Chondrocyte (in vitro differentiated cells): ENCODE measurements at regions not wholly inside any gene's neighbourhood (a gene's known extent, or its start where the extent isn't known, plus 50 kb on each side); places are given as distances from the start of the nearest gene placed in this dataset.
"Not testable (repeated sequence)": the region's sequence is repeated elsewhere in the genome, so short reads cannot be mapped to it uniquely, and the experiment has no call there.

Source experiments
- DNase-seq: peaks from one replicate; pipeline ENCODE4 v3.0.0; 2021; ENCODE audit warnings: mixed read lengths, low spot score
- H3K27ac Mint-ChIP-seq: one replicate; pipeline ENCODE4 v1.8.0; 2021; ENCODE audit warnings: mild to moderate bottlenecking, moderate library complexity, mixed read lengths; ENCODE audit not compliant: unreplicated experiment
- H3K27me3 Mint-ChIP-seq: 2 replicates; pipeline ENCODE4 v1.8.0; 2021; ENCODE audit warnings: low read depth, mixed read lengths
- H3K36me3 Mint-ChIP-seq: 2 replicates; pipeline ENCODE4 v1.8.0; 2021; ENCODE audit warnings: low read depth, mixed read lengths
- H3K4me1 Mint-ChIP-seq: 2 replicates; pipeline ENCODE4 v1.8.0; 2021; ENCODE audit warnings: low read depth, mild to moderate bottlenecking, mixed read lengths
- H3K4me3 Mint-ChIP-seq: one replicate; pipeline ENCODE4 v1.8.0; 2021; ENCODE audit warnings: mild to moderate bottlenecking, moderate library complexity, mixed read lengths; ENCODE audit not compliant: unreplicated experiment
- H3K9me3 Mint-ChIP-seq: 2 replicates; pipeline ENCODE4 v1.8.0; 2021; ENCODE audit warnings: low read depth, mixed read lengths
- CTCF ChIP-seq: fragments of 200-600 bp; sonication (generic); IDR thresholded peaks from 2 replicates; pipeline ENCODE4 v1.5.0; 2021; ENCODE audit warnings: antibody characterized with exemption, mild to moderate bottlenecking, moderate library complexity

- Mint-ChIP-seq H3K4me3 (no peak overlapping the region), H3K27me3 (no peaks in the 10 kb centered on the region), H3K27ac (no peak overlapping the region), H3K9me3 (peaks cover 25% of the 10 kb centered on the region), H3K4me1 (no peaks in the 10 kb centered on the region), H3K36me3 (no peaks in the 10 kb centered on the region)
- TF ChIP-seq CTCF, result peak; percentile 46
- DNase-seq, result no peak
These were observed 470.6 kb downstream of the PRDM9 start for GRCh38 chr5:23977997-23978396.

DNA sequence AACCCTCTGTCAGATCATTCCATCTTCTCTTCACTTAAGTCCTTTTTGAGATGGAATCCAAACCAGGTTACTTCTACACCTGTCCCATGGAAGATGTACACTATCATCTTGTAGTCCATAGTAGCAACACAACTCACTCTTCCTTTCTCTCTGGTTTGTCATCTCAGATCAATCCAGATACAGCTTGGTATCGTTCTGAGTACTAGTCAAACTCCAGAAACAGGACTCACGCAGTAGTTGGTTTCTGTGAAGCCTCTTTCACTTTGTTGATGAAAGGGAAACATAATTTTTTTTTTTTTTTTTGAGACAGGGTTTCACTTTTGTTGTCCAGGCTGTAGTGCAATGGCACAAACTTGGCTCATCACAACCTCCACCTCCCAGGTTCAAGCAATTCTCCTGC lies 484.0 kb downstream of the PRDM9 start:
- H3K27ac Mint-ChIP-seq, result no peak overlapping the region
- no peaks in the 10 kb centered on the region for H3K36me3 Mint-ChIP-seq
- H3K9me3 Mint-ChIP-seq, result no peaks in the 10 kb centered on the region
- no peak overlapping the region for H3K4me3 Mint-ChIP-seq
- no peak for DNase-seq
- TF ChIP-seq CTCF, result no peak
- H3K27me3 Mint-ChIP-seq, result no peaks in the 10 kb centered on the region
- H3K4me1 Mint-ChIP-seq, result no peaks in the 10 kb centered on the region

- H3K36me3 Mint-ChIP-seq, result no peaks in the 10 kb centered on the region
- no peak overlapping the region for H3K4me3 Mint-ChIP-seq
- H3K4me1 Mint-ChIP-seq, result no peaks in the 10 kb centered on the region
These were observed 487.4 kb downstream of the PRDM9 start for GRCh38 chr5:23994581-23995370.

DNA sequence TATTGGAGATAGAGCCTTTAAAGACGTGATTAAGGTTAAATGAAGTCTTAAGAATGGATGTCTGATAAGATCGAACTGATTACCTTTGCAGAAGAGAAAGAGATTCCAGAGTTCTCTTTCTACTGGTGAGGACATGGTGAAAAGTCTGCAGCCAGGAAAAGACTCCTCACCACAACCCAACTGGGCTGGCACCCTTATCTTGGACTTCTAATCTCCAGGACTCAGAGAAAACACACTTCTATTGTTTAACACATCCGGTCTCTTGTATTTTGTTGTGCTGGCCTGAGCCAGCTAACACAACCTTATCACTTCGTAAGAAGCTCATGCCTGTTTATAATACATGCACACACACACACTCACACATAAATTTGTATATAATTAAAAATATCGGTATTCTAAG lies 489.1 kb downstream of the PRDM9 start:
- TF ChIP-seq CTCF, result no peak
- no peaks in the 10 kb centered on the region for H3K4me1 Mint-ChIP-seq
- H3K36me3 Mint-ChIP-seq, result no peaks in the 10 kb centered on the region
- no peaks in the 10 kb centered on the region for H3K9me3 Mint-ChIP-seq
- H3K27ac Mint-ChIP-seq, result no peak overlapping the region
- no peak for DNase-seq
- no peak overlapping the region for H3K4me3 Mint-ChIP-seq
- H3K27me3 Mint-ChIP-seq, result no peaks in the 10 kb centered on the region

More at GRCh38 chr5:23994581-23995370, 487.4 kb downstream of the PRDM9 start:
- Mint-ChIP-seq H3K27ac (no peak overlapping the region), H3K9me3 (no peaks in the 10 kb centered on the region), H3K27me3 (no peaks in the 10 kb centered on the region)
- no peak for DNase-seq
- peak; percentile 47 for TF ChIP-seq CTCF

- Mint-ChIP-seq H3K27ac (no peak overlapping the region), H3K36me3 (no peaks in the 10 kb centered on the region), H3K9me3 (peaks cover 20% of the 10 kb centered on the region), H3K4me1 (no peaks in the 10 kb centered on the region), H3K27me3 (no peaks in the 10 kb centered on the region), H3K4me3 (no peak overlapping the region)
- no peak for DNase-seq
- peak; percentile 51 for TF ChIP-seq CTCF
These were observed 498.0 kb downstream of the PRDM9 start for GRCh38 chr5:24005384-24005783.

DNA sequence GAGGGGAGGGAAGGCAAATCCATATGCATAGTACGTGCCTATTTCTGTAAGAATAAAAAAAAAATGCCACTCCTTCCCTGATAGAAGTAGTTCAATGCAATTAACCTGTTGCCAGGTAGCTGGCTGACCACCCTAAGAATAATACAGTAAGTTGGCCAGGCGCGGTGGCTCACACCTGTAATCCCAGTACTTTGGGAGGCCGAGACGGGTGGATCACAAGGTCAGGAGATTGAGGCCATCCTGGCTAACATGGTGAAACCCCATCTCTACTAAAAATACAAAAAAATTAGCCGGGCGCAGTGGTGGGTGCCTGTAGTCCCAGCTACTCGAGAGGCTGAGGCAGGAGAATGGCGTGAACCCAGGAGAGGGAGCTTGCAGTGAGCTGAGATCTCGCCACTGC lies 510.3 kb downstream of the PRDM9 start:
- not testable (repeated sequence) for H3K4me1 Mint-ChIP-seq, H3K27me3 Mint-ChIP-seq, H3K4me3 Mint-ChIP-seq, H3K9me3 Mint-ChIP-seq, DNase-seq, H3K27ac Mint-ChIP-seq, H3K36me3 Mint-ChIP-seq
